HG03060 (cell line): ENCODE measurements at regions not wholly inside any gene's neighbourhood (a gene's known extent, or its start where the extent isn't known, plus 50 kb on each side); places are given as distances from the start of the nearest gene placed in this dataset.
"Not testable (repeated sequence)": the region's sequence is repeated elsewhere in the genome, so short reads cannot be mapped to it uniquely, and the experiment has no call there.

ENCODE experiments used
- ATAC-seq: cut with Tn5 transposase; IDR thresholded peaks from one replicate; pipeline ENCODE4 v1.9.1; 2021; ENCODE audit warnings: low read depth, moderate number of reproducible peaks; ENCODE audit not compliant: unreplicated experiment

DNA sequence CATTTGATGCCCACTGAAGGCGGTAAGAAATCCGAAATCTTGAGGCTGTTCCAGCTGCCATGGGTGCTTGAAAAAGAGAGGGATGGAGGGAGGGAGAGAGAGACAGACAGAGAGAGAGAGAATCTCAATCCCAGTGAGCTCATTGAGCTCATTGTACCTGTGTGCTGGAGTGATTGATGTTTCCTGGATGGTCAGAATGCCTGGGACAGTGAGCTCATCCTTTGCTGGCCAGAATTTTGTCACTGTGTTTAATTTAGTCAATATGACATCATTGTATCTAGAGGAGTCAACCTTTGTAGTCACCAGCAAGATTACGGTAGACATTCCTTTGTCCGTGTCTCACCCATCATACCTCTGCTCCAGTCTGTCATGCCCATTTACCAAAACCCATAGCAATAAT is 625.4 kb upstream of the POM121L12 start:
- no peak for ATAC-seq

DNA sequence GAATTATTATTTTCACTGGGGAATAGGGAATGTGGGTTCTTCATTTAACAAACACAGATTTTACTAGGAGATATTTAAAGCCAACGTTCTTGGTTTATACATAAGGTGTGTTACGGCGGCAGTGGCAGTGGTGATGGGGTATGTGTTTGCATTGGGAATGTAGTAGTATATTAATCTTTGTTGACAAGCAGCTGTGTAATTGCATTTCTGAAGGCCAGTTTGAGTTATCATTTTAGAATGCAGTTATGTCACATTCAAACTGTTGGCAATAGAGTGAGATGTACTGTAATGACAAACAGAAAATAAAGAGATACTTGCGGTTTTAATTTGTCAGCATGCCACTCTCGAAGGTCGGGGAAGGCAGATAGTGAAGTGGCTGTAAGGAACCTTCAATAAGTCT is 628.6 kb upstream of the POM121L12 start:
- ATAC-seq = no peak

DNA sequence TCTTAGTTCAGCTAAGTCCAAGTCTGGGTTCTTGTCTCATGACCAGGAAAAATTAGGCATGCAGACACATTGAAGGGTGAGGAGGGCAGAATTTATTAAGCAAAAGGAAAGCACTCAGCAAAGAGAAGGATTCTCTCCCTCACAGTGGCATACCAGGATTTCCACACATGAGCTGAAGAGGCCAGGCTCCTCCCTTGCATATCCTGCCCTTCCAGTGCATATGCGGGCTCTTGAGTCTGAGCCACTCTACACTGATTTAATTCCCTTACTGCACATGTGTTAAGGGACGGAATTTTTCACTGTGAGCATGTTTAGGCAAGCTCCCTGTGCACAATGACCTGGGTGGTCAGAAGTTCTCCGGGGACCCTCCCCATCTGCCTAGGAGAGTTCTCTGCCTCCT is 652.7 kb upstream of the POM121L12 start:
- ATAC-seq = no peak

- ATAC-seq = no peak
Observed at GRCh38 chr7:52369922-52370321, 665.5 kb upstream of the POM121L12 start.

DNA sequence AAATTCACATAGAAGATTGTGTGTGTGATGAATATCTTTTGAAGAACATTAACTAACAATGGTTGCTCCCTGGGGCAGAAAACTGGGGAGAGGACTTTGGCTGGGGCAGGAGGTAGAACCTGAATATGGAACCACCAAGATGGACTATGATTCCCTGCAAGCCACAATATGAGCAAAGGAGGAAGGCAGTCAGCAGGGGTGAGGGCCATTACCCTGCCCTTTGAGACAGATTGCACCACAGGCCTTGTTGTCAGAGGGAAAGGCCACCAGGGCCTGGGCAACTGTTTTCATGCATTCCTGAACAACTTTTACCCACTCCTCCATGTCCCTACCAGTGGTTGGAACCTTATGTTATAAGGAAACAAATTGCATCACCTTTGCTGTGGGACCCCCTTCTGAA is 670.1 kb upstream of the POM121L12 start:
- ATAC-seq = no peak

- no peak for ATAC-seq
Observed at GRCh38 chr7:52362521-52362920, 672.9 kb upstream of the POM121L12 start.

- ATAC-seq = no peak
Observed at GRCh38 chr7:52360541-52360940, 674.9 kb upstream of the POM121L12 start.

DNA sequence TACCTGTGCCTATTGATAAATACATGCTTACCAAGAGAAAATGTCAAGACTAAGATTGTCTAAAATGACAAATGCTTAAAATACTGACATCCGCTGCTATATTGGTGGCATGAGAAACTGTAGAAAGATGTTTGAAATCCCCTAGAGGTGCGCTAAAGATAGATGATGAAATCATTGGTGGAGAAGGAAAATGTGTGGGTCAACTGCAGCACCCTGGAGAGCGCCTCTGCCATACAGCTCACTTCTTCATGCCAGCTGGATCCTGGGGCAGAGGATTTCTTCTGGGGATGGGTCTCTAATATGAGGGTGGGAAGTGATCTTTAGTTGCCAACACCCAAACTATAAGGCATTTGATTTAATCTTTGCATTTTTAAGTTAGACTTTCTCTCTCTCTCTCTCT is 680.4 kb upstream of the POM121L12 start:
- ATAC-seq = no peak

- ATAC-seq = no peak
Observed at GRCh38 chr7:52352013-52352981, 683.1 kb upstream of the POM121L12 start.

- ATAC-seq = no peak
Observed at GRCh38 chr7:52344015-52344414, 691.4 kb upstream of the POM121L12 start.

- no peak for ATAC-seq
Observed at GRCh38 chr7:52340067-52340466, 695.4 kb upstream of the POM121L12 start.

DNA sequence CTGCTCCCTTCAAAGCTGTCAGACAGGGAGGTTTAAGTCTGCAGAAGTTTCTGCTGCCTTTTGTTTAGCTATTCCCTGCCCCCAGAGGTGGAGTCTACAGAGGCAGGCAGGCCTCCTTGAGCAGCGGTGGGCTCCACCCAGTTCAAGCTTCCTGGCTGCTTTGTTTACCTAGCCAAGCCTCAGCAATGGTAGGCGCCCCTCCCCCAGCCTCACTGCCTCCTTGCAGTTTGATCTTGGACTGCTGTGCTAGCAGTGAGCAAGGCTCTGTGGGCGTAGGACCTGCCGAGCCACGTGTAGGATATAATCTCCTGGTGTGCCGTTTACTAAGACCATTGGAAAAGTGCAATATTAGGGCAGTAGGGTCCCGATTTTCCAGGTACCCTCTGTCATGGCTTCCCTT is 707.1 kb upstream of the POM121L12 start:
- not testable (repeated sequence) for ATAC-seq

- no peak for ATAC-seq
Observed at GRCh38 chr7:52325237-52325636, 710.2 kb upstream of the POM121L12 start.

DNA sequence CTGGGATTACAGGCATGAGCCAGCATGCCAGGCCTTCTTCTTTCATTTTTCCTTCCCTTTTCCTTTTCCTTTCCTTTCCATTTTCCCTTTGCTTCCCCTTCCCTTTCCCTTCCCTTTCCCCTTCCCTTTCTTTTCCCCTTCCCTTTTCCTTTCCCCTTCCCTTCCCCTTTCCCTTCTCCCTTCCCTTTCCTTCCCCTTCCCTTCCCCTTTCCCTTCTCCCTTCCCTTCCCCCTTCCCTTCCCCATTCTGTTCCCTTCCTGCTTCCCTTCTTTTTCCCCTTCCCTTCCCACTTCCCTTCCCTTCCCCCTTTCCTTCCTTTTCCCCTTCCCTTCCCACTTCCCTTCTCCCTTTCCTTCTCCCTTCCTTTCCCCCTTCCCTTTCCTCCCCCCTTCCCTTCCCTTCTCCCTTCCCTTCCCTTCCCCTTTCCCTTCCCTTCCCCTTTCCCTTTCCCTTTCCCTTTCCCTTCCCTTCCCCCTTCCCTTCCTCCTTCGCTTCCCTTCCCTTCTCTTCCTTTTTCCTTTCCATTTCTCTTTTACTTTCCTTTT is 712.2 kb upstream of the POM121L12 start:
- ATAC-seq = no peak

GRCh38 chr7:52320610-52321009 is 714.8 kb upstream of the POM121L12 start:
- ATAC-seq = no peak

DNA sequence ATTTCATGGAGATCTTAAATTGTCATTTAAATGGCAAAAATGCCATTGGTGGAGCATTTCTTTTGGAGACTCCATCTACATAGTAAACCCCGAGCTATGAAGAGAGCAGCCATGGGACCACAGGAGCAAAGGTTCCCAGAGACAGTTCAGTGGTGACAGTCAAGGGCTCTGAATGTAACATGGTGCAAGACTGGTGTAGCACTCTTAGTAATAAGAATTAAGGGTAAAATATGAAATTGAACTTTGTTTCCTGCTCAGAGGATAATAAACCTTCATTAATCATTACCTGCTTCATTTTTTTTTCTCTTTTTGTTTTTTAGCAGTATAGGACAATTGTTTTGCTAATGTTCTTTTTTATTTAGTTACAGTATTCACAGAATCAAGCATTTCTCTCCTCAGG is 717.5 kb upstream of the POM121L12 start:
- ATAC-seq = no peak

DNA sequence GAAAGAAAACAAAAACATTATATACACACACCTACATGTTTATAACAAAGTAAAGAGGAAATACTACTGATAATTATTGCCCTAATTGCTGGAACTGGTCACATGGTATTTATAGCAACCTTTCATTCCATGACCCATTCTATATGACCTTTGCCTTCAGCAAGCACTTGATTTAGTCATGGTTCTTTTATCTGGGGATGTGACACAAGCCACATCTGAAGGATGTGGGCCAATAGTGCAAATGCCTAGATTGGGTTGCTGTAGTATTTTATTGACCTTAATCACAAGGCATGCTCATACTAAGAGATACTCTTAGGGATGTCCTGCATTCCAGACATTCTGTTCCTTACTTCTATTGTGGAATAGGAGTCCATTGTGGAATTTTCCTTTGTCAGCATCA is 723.5 kb upstream of the POM121L12 start:
- no peak for ATAC-seq

DNA sequence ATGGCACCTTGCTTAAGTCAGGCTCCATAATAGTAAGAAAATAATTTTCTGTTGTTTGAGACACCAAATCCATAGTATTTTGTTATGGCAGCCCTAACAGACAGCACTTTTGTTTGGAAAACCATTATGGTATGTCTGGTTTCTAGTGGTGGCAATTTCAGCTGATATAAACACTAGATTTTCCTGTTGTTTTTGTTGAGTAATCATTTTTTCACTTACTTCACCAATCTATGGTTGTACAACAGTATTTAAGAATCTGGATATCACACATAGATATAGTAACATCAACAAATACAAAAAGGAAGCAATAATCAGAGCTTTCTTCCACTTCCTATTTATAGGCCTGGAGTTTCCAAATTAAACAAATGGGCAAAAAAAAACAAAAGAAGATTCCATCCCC is 725.8 kb upstream of the POM121L12 start:
- no peak for ATAC-seq

DNA sequence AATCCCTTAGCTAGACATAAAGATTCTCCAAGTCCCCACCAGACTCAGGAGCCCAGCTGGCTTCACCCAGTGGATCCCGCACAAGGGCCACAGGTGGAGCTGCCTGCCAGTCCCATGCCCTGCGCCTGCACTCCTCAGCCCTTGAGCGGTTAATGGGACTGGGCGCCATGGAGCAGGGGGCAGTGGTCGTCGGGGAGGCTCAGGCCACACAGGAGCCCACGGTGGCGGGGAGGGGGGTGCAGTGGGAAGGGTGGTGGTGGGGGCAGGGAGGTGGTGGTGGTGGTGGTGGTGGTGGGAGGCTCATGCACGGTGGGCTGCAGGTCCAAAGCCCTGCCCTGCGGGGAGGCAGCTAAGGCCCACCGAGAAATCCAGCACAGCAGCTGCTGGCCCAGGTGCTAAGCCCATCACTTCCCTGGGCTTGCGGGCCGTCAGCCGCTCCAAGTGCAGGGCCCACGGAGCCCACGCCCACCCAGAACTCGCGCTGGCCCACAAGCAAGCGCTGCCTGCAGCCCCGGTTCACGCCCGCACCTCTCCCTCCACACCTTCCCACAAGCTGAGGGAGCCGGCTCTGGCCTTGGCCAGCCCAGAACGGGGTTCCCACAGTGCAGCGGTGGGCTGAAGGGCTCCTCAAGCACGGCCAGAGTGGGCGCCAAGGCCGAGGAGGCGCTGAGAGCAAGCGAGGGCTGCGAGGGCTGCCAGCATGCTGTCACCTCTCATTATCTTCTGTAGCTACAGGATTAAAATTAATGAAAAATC is 732.5 kb upstream of the POM121L12 start:
- ATAC-seq = no peak

GRCh38 chr7:52297128-52297527 is 738.3 kb upstream of the POM121L12 start:
- no peak for ATAC-seq

- no peak for ATAC-seq
Observed at GRCh38 chr7:52294942-52295341, 740.5 kb upstream of the POM121L12 start.
